SKM-1 treated with dmso at 0.1 percent for 144 hours (cell line): ENCODE measurements at regions not wholly inside any gene's neighbourhood (a gene's known extent, or its start where the extent isn't known, plus 50 kb on each side); places are given as distances from the start of the nearest gene placed in this dataset.
A peak's percentile ranks its signal among the peaks of the same experiment; 100 is the strongest.

Experiments used
- DNase-seq: peaks from one replicate; lab custom pipeline; 2025; ENCODE audit not compliant: unreplicated experiment; lab: John Stamatoyannopoulos, UW

DNA sequence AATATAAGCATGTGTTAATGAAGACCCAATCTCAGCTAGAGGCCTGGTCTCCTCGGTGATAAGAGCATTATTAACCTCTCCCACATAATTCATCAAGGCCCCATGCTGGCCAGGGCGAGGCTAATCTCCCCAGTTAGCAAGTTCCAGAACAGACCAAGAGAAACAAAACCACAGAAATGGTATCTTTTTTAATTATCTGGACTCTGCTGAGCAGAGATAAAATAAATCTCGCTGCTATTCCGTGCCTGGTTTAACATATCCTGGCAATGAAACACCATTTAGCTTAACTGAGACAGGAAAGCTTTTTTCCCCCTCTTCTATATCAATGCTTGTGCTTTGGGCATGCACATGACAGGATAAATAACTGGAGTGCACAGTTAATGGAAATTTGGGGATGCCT lies 72.5 kb upstream of the ARHGEF3 start:
- no peak for DNase-seq

GRCh38 chr3:56870436-56870835 lies 68.7 kb upstream of the ARHGEF3 start:
- DNase-seq: no peak

DNA sequence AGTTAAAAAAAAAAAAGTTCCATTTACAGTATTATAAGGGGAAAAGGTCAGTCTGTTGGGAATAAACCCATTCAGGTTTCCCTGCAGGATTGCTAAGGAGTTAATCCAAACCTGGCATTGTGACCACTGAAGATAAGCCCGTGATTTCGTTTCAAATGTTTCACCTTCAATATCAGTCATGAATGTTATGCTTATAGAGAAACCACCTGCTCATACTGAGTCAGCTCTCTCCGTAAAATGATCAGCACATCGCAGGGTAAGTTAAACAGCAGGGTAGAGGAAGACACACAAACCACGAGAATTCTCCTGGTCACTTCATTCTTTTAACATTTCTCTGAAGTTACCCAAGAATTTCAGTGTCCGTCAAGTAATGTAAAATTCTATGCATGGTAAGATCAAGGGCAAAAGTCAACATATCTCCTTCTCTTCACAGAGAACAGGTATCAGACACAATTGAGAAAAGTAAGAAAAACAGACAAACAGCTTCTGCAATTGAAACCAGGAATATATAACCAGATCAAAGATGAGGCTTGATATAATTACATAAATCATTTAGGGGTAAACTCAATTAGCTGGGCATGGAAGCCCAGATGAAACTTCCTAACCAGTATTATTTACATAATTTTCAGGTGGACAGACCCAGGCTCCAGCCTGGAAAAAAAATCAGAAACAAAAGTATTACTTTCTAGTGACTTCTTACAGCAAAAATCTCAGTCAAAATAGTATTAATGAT lies 67.6 kb upstream of the ARHGEF3 start:
- no peak for DNase-seq

DNA sequence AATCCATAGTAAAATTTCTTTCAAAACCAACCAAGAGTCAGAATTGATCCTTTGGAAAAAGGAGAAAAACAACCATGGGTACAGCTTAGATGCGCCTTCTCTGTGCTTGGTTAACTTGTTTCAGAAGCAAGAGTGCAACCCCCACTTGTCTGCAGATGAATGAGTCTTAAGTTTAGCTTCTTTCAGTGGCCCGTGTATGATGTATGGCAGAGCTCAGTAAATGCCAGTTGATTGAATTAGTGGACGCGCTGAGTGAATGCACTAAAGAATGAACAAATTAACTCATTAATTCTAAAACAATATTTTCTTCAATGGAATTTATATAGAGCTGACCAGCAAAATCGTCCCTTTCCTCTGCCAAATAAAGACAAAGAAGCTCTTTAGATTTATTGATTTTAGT lies 67.0 kb upstream of the ARHGEF3 start:
- no peak for DNase-seq

GRCh38 chr3:56867671-56868070 lies 65.9 kb upstream of the ARHGEF3 start:
- no peak for DNase-seq

GRCh38 chr3:56864918-56865524 lies 63.3 kb upstream of the ARHGEF3 start:
- no peak for DNase-seq

- no peak for DNase-seq
These were observed 62.3 kb upstream of the ARHGEF3 start for GRCh38 chr3:56864090-56864489.

DNA sequence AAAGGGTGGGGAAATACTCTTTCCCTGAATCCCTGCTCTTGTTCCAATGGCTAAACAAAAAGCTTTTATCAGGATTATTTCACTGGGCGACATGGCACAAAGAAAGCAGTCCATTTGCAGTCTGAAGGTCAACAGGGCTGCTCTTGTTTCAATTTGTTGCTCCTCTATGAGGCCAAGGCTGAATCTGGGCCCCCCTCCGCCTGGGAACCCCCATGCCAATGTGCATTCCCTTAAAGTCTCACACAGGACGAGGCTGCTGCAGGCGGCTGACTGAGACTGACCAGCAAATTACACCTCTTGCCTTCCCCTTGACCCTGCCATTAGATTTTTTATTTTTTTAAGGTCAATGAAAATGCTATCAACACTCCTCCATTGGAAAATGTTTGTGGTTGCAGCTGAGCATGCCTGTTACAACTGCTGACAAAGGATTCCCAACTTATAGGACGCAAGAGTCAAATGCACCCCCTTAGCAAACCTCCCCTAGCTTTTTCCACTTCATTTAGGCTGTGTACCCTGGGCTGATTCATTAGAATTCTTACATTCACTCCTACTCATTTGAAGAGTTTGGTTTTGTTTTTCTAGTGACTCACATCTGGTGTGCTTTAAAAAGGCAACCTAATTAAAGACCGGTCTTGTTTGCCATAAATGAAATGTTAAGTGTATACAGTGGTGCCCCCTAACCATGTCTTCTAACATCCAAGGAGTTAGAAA lies 60.8 kb upstream of the ARHGEF3 start:
- DNase-seq: no peak

DNA sequence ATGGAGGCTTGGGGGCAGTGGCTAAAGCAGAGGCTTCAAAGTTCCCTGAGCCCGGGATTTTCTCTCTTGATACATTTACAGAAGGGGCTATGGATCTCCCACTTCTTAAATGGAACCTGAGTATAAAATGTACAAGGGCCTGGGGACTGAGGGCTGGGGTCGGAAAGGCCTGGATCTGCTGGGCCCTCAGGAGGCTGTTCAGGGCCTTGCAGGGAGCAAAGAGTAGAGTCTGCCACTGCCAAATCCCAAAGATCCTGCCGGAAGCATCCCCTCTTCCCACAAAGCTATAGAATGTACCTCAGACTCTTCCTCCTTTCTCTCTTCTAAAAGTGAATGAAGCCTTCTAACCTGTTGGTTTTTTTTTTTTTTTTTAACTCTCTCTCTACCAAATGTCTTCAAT lies 59.8 kb upstream of the ARHGEF3 start:
- DNase-seq: no peak

- DNase-seq: no peak
These were observed 59.2 kb upstream of the ARHGEF3 start for GRCh38 chr3:56860939-56861338.

DNA sequence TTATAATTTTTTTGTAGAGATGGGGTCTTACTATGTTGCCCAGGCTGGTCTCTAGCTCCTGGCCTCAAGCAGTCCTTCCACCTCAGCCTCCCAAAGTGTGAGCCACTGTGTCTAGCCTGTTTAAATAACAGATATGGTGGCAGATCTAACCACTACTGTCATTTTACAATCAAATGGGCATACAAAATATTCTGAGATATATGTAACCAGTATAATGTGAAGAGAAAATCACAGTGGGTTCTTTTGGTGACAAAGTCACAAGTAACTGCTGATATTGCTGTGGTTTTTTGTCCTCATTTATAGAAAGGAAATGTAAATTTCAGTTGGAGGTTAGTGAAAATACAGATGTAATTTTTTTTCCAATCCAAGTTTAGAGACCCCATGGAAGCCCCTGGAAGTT lies 58.6 kb upstream of the ARHGEF3 start:
- no peak for DNase-seq

- no peak for DNase-seq
These were observed 56.6 kb upstream of the ARHGEF3 start for GRCh38 chr3:56858331-56858730.

GRCh38 chr3:56857178-56857577 lies 55.4 kb upstream of the ARHGEF3 start:
- no peak for DNase-seq

DNA sequence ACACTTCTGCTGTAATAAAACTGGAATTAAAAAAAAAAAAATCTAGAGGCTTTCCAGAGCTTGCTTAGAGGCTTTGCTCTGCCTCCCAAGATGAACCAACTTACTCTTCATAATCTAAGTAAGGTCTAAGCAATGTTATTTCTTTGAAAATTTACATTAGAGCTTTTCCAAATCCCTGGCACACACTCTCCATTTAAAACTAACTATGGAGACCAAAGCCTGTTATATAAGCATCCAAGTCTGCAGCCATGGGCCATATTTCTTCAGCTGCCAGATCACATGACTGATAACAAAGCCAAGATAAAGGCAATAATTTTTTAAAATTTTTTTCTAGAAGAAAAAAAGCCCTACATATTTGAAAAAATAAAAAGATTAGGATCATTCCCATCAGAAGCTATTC lies 55.0 kb upstream of the ARHGEF3 start:
- no peak for DNase-seq

DNA sequence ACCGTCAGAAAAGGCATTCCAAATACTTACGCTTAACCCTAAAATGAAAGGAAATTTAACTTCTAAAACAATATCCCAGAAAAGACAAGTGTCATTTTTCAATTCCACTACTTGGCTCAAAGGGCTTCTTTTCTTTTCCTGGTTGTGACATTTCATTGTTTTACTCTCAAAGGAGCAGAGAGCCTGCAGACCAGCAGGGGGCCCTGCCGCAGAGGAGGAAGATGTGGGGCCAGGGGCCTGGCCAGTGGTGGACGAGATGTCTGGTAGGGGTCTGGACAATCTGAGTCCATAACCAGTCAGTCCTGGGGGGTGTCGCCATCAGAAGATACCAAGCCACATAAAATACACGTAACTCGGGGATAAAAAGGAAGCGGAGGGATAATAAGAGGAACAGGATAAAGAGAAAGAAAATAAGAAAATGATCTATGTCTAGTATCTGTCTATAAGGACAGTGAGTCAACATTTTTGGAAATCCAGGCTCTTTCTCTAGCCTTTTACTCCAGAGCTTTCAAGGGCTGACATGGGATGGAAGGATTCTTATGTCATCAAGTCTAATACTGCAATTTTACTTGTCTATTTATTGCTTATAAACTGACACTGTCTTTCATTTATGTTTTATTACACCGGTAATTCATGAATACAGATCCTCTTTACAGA lies 54.2 kb upstream of the ARHGEF3 start:
- DNase-seq: peak; percentile 29

- no peak for DNase-seq
These were observed 53.3 kb upstream of the ARHGEF3 start for GRCh38 chr3:56854856-56855611.

GRCh38 chr3:56851966-56852884 lies 50.5 kb upstream of the ARHGEF3 start:
- DNase-seq: no peak
